Tibial artery (tissue), 4 donors: ENCODE measurements at regions not wholly inside any gene's neighbourhood (a gene's known extent, or its start where the extent isn't known, plus 50 kb on each side); places are given as distances from the start of the nearest gene placed in this dataset.

Experiments used
- DNase-seq, 2 donors: peaks; one replicate each; pipeline ENCODE4 v3.0.0-alpha.2; 2019
- H3K27ac ChIP-seq, 2 donors: fragments of 200-600 bp; sonication (generic) in 1 of 2; 1 replicate in 1 of 2; 2 replicates in 1 of 2; pipeline ENCODE4 v1.5.1; 2018 to 2019; ENCODE audit warnings: mild to moderate bottlenecking in 1 of 2
- H3K27me3 ChIP-seq, 2 donors: fragments of 200-600 bp; sonication (generic) in 1 of 2; one replicate each; pipeline versions ENCODE4 v1.5.1 to v1.6.0; 2016 to 2019
- H3K36me3 ChIP-seq, 3 donors: fragments of 200-600 bp; sonication (generic) in 2 of 3; one replicate each; pipeline ENCODE4 v1.5.1; 2016 to 2019; ENCODE audit warnings: mild to moderate bottlenecking in 2 of 3
- H3K4me1 ChIP-seq, 4 donors: fragments of 200-600 bp; sonication (generic) in 2 of 4; 1 replicate in 3 of 4; 2 replicates in 1 of 4; pipeline ENCODE4 v1.5.1; 2016 to 2019
- H3K4me3 ChIP-seq, 2 donors: fragments of 200-600 bp; sonication (generic) in 1 of 2; 1 replicate in 1 of 2; 2 replicates in 1 of 2; pipeline ENCODE4 v1.5.1; 2018 to 2019; ENCODE audit warnings: mild to moderate bottlenecking in 2 of 2
- H3K9me3 ChIP-seq, 3 donors: fragments of 200-600 bp; sonication (generic) in 1 of 3; one replicate each; pipeline ENCODE4 v1.5.1; 2016 to 2019
- CTCF ChIP-seq, 2 experiments: fragments of 200-600 bp in 1 of 2; fragments of 450-650 bp in 1 of 2; IDR thresholded peaks; one replicate each; pipeline ENCODE4 v1.5.1; 2017 to 2019; ENCODE audit warnings: antibody characterized with exemption in 2 of 2, mild to moderate bottlenecking in 1 of 2, moderate library complexity in 1 of 2
- intact Hi-C: fragments of 100-400 bp; cut with DNase I; formaldehyde crosslinking; loops from one replicate; pipeline ENCODE4 v1.15.0; 2023; ENCODE audit warnings: low total_unique reads

- Histone ChIP-seq H3K4me1 (no peaks in the 10 kb centered on the region), H3K9me3 (no peaks in the 10 kb centered on the region), H3K27ac (no peak overlapping the region), H3K27me3 (no peaks in the 10 kb centered on the region), H3K36me3 (no peaks in the 10 kb centered on the region), H3K4me3 (no peak overlapping the region)
- intact Hi-C loops, result no loop called here
- no peak for DNase-seq
- TF ChIP-seq CTCF (IDR thresholded peaks at IDR 0.05), result no peak
Observed at GRCh38 chr2:103151046-103151445, 389.2 kb downstream of the TMEM182 start.

- DNase-seq, result no peak
- Histone ChIP-seq H3K9me3 (no peaks in the 10 kb centered on the region), H3K27ac (no peak overlapping the region), H3K36me3 (no peaks in the 10 kb centered on the region), H3K4me3 (no peak overlapping the region), H3K27me3 (no peaks in the 10 kb centered on the region), H3K4me1 (no peaks in the 10 kb centered on the region)
- intact Hi-C loops, result no loop called here
- no peak for TF ChIP-seq CTCF (IDR thresholded peaks at IDR 0.05)
Observed at GRCh38 chr2:103152556-103152955, 390.7 kb downstream of the TMEM182 start.

GRCh38 chr2:103153580-103154284 is 391.9 kb downstream of the TMEM182 start:
- Histone ChIP-seq H3K4me1 (no peaks in the 10 kb centered on the region), H3K36me3 (no peaks in the 10 kb centered on the region), H3K27ac (no peak overlapping the region), H3K9me3 (no peaks in the 10 kb centered on the region), H3K27me3 (no peaks in the 10 kb centered on the region), H3K4me3 (no peak overlapping the region)
- intact Hi-C loops, result no loop called here
- TF ChIP-seq CTCF (IDR thresholded peaks at IDR 0.05), result no peak
- no peak for DNase-seq

GRCh38 chr2:103155308-103155707 is 393.5 kb downstream of the TMEM182 start:
- peaks cover 0 to 5% of the 10 kb centered on the region in 2 donors for H3K27me3 ChIP-seq
- H3K36me3 ChIP-seq, result no peaks in the 10 kb centered on the region
- DNase-seq, result no peak
- no peak overlapping the region for H3K27ac ChIP-seq
- H3K4me1 ChIP-seq, result no peaks in the 10 kb centered on the region
- TF ChIP-seq CTCF (IDR thresholded peaks at IDR 0.05), result no peak
- H3K4me3 ChIP-seq, result no peak overlapping the region
- intact Hi-C loops, result no loop called here
- no peaks in the 10 kb centered on the region for H3K9me3 ChIP-seq

- Histone ChIP-seq H3K4me3 (no peak overlapping the region), H3K27me3 (peaks cover 0 to 5% of the 10 kb centered on the region in 2 donors), H3K4me1 (no peaks in the 10 kb centered on the region), H3K36me3 (no peaks in the 10 kb centered on the region), H3K9me3 (no peaks in the 10 kb centered on the region), H3K27ac (no peak overlapping the region)
- TF ChIP-seq CTCF (IDR thresholded peaks at IDR 0.05), result no peak
- DNase-seq, result no peak
- intact Hi-C loops, result no loop called here
Observed at GRCh38 chr2:103159018-103159417, 397.2 kb downstream of the TMEM182 start.
